NT2/D1 (cell line): ENCODE measurements at regions not wholly inside any gene's neighbourhood (a gene's known extent, or its start where the extent isn't known, plus 50 kb on each side); places are given as distances from the start of the nearest gene placed in this dataset.

ENCODE experiments used
- SUZ12 ChIP-seq: IDR thresholded peaks from 2 replicates; pipeline ENCODE4 v1.6.1; 2011; ENCODE audit not compliant: insufficient read length, insufficient read depth; ENCODE audit errors: extremely low read depth
- YY1 ChIP-seq: IDR thresholded peaks from 2 replicates; pipeline ENCODE4 v1.6.1; 2011; ENCODE audit not compliant: insufficient read length, insufficient read depth
- ZNF274 ChIP-seq: IDR thresholded peaks from 2 replicates; pipeline ENCODE4 v1.6.1; 2011; ENCODE audit warnings: mild to moderate bottlenecking, low read depth, low read length

DNA sequence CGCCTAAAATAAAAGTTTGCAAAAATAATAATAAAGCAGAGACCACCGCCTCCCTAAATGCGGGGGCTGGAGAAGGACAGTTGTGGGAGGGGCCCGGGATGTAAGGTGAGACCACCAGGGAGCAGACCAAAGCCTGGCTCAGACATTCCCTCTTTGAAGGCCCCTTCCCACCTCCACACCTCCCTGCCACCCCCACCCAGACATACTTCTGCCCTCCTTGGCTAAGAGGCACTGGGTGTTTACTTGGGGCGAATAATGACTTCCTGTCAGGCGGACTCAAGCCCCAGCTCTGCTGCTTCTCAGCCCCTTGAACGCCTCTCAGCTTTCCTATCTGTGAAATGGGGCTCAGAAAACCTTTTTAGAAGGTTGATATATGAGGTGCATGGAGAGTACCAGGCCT, 58.8 kb upstream of the GGTA1 start:
- no peak for TF ChIP-seq YY1
- no peak for TF ChIP-seq SUZ12
- TF ChIP-seq ZNF274, result no peak
